Glutamatergic neuron (in vitro differentiated cells): ENCODE measurements at regions not wholly inside any gene's neighbourhood (a gene's known extent, or its start where the extent isn't known, plus 50 kb on each side); places are given as distances from the start of the nearest gene placed in this dataset.

Source experiments
- DNase-seq: peaks from one replicate; pipeline ENCODE4 v3.0.0; 2022
- H3K27ac Mint-ChIP-seq: one replicate; pipeline ENCODE4 v1.8.0; 2020; ENCODE audit warnings: mild to moderate bottlenecking, mixed read lengths, inconsistent platforms; ENCODE audit not compliant: unreplicated experiment
- H3K27me3 Mint-ChIP-seq: one replicate; pipeline ENCODE4 v1.8.0; 2020; ENCODE audit warnings: mild to moderate bottlenecking, moderate library complexity, mixed read lengths, inconsistent platforms; ENCODE audit not compliant: unreplicated experiment
- H3K36me3 Mint-ChIP-seq: one replicate; pipeline ENCODE4 v1.8.0; 2020; ENCODE audit warnings: mild to moderate bottlenecking, mixed read lengths, inconsistent platforms; ENCODE audit not compliant: unreplicated experiment
- H3K4me1 Mint-ChIP-seq: one replicate; pipeline ENCODE4 v1.8.0; 2020; ENCODE audit warnings: mild to moderate bottlenecking, low read depth, mixed read lengths, inconsistent platforms; ENCODE audit not compliant: unreplicated experiment
- H3K4me3 Mint-ChIP-seq: one replicate; pipeline ENCODE4 v1.8.0; 2020; ENCODE audit warnings: mild to moderate bottlenecking, mixed read lengths, inconsistent platforms; ENCODE audit not compliant: unreplicated experiment
- H3K9me3 Mint-ChIP-seq: one replicate; pipeline ENCODE4 v1.8.0; 2020; ENCODE audit warnings: mild to moderate bottlenecking, moderate library complexity, mixed read lengths, inconsistent platforms; ENCODE audit not compliant: unreplicated experiment
- TF ChIP-seq, protein P1 (sequence below): fragments of 200-600 bp; sonication (generic); IDR thresholded peaks from one replicate; pipeline ENCODE4 v1.5.0; 2021; ENCODE audit not compliant: partially characterized antibody, unreplicated experiment

GRCh38 chr4:125459531-125459930 lies 144.8 kb downstream of the FAT4 start:
- TF ChIP-seq, protein P1, sequence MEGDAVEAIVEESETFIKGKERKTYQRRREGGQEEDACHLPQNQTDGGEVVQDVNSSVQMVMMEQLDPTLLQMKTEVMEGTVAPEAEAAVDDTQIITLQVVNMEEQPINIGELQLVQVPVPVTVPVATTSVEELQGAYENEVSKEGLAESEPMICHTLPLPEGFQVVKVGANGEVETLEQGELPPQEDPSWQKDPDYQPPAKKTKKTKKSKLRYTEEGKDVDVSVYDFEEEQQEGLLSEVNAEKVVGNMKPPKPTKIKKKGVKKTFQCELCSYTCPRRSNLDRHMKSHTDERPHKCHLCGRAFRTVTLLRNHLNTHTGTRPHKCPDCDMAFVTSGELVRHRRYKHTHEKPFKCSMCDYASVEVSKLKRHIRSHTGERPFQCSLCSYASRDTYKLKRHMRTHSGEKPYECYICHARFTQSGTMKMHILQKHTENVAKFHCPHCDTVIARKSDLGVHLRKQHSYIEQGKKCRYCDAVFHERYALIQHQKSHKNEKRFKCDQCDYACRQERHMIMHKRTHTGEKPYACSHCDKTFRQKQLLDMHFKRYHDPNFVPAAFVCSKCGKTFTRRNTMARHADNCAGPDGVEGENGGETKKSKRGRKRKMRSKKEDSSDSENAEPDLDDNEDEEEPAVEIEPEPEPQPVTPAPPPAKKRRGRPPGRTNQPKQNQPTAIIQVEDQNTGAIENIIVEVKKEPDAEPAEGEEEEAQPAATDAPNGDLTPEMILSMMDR = no peak
- Mint-ChIP-seq H3K4me3 (no peak overlapping the region), H3K27me3 (no peaks in the 10 kb centered on the region), H3K36me3 (no peaks in the 10 kb centered on the region), H3K9me3 (no peaks in the 10 kb centered on the region), H3K4me1 (no peaks in the 10 kb centered on the region), H3K27ac (no peak overlapping the region)
- no peak for DNase-seq

DNA sequence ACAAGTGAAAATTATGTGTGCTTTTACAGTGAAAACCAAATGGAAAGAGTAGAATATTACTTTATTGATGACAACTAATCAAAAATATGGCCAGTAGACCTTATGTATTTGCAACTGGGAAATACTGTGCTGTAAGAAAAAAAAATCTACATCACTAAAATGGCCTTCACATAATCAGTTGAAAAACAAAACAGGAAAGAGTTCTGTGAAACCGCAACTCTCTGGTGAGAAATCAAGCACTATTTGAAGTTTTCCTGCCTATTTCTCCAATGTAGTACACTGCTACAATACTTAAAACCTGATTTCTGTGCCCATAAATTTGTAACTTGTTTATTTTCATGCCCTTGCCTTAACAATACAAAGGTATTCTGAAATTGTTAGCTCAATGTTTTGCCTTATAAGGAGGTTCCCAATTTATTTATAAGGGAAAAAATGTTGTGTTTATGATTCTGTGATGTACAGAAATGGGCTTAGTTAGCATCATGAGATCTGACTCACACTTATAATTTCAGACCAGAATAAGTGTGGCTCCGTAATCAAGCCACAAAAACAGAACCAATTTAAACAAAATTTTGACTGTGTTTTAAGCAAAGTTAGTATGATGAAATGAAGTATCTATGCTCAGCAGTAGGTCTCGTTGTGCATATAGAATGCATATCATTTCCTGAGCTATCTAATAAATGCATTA lies 147.1 kb downstream of the FAT4 start:
- no peaks in the 10 kb centered on the region for H3K27me3 Mint-ChIP-seq
- H3K36me3 Mint-ChIP-seq = no peaks in the 10 kb centered on the region
- no peaks in the 10 kb centered on the region for H3K4me1 Mint-ChIP-seq
- no peaks in the 10 kb centered on the region for H3K9me3 Mint-ChIP-seq
- H3K27ac Mint-ChIP-seq = no peak overlapping the region
- no peak overlapping the region for H3K4me3 Mint-ChIP-seq
- TF ChIP-seq, protein P1 = no peak
- DNase-seq = no peak

GRCh38 chr4:125464146-125464545 lies 149.4 kb downstream of the FAT4 start:
- Mint-ChIP-seq H3K27ac (no peak overlapping the region), H3K36me3 (no peaks in the 10 kb centered on the region), H3K27me3 (no peaks in the 10 kb centered on the region), H3K4me1 (no peaks in the 10 kb centered on the region), H3K4me3 (no peak overlapping the region), H3K9me3 (no peaks in the 10 kb centered on the region)
- no peak for DNase-seq
- TF ChIP-seq, protein P1 = no peak

DNA sequence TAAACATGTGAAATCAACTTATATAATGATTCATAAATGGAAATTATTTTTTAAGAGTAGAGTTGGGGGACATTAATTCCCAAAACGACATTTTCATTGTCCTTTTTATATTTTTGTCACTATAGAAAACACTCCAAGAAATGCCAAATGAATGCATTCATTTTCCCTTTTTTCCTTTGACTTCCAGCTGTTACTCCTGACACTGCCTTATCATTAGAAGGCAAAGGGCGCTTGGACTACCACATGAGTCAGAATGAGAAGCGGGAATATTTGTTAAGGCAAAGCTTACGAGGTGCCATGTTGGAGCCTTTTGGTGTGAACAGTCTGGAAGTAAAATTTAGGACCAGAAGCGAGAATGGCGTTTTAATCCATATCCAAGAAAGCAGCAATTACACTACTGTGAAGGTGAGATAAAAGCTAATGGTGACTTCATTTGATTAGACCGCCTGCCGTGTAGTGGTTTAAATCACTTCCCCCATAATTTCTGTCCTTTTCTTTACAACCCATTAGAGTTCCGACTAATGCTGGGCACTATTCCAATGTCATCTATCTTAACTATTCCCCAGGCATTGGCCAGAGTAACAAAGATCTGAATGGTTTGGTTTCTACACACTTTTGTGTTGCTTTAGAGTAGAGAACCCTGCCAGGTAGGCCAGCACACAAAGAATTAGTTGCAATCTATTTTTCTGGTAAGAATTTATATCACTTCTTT lies 166.7 kb downstream of the FAT4 start:
- Mint-ChIP-seq H3K4me3 (no peak overlapping the region), H3K36me3 (no peaks in the 10 kb centered on the region), H3K9me3 (no peaks in the 10 kb centered on the region), H3K4me1 (no peaks in the 10 kb centered on the region), H3K27me3 (no peaks in the 10 kb centered on the region), H3K27ac (peak overlapping the region; percentile 60)
- no peak for DNase-seq
- TF ChIP-seq, protein P1 = no peak

DNA sequence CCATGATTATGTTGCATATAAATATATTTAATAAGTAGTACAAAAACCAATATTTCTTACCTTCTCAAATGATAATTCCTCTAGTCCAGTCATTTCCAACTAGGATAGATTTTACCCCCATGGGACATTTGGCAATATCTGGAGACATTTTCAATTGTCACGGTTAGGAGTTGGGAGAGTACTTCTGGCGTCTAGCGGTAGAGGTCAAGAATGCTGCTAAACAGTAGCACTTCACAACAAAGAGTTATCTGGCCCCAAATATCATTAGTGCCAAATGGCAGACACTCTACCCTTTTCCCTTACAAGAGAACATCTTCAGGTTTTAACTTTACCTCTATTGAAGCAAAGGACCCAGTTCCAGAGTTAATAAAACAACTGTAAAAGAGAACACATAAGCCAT lies 168.1 kb downstream of the FAT4 start:
- H3K36me3 Mint-ChIP-seq = no peaks in the 10 kb centered on the region
- no peak overlapping the region for H3K4me3 Mint-ChIP-seq
- H3K4me1 Mint-ChIP-seq = no peaks in the 10 kb centered on the region
- no peak overlapping the region for H3K27ac Mint-ChIP-seq
- TF ChIP-seq, protein P1 = no peak
- no peak for DNase-seq
- H3K9me3 Mint-ChIP-seq = no peaks in the 10 kb centered on the region
- no peaks in the 10 kb centered on the region for H3K27me3 Mint-ChIP-seq
